COLO668 (cell line): ENCODE measurements at regions not wholly inside any gene's neighbourhood (a gene's known extent, or its start where the extent isn't known, plus 50 kb on each side); places are given as distances from the start of the nearest gene placed in this dataset.
A peak's percentile ranks its signal among the peaks of the same experiment; 100 is the strongest.

Source experiments
- DNase-seq: peaks from one replicate; lab custom pipeline; 2025; ENCODE audit not compliant: unreplicated experiment; lab: John Stamatoyannopoulos, UW

GRCh38 chr5:67434466-67434865, 237.9 kb upstream of the CD180 start:
- no peak for DNase-seq

- no peak for DNase-seq
Measured at GRCh38 chr5:67432606-67433005, 236.0 kb upstream of the CD180 start.

- DNase-seq: no peak
Measured at GRCh38 chr5:67431191-67431590, 234.6 kb upstream of the CD180 start.

- no peak for DNase-seq
Measured at GRCh38 chr5:67427850-67428298, 231.3 kb upstream of the CD180 start.

GRCh38 chr5:67426961-67427849, 230.6 kb upstream of the CD180 start:
- peak; percentile 2 for DNase-seq

GRCh38 chr5:67425514-67425913, 228.9 kb upstream of the CD180 start:
- DNase-seq: no peak

- DNase-seq: no peak
Measured at GRCh38 chr5:67417839-67418238, 221.2 kb upstream of the CD180 start.

GRCh38 chr5:67416986-67417385, 220.4 kb upstream of the CD180 start:
- no peak for DNase-seq

- no peak for DNase-seq
Measured at GRCh38 chr5:67416133-67416937, 219.7 kb upstream of the CD180 start.

- DNase-seq: no peak
Measured at GRCh38 chr5:67414712-67415111, 218.1 kb upstream of the CD180 start.

- DNase-seq: no peak
Measured at GRCh38 chr5:67413721-67414120, 217.1 kb upstream of the CD180 start.

GRCh38 chr5:67409126-67409777, 212.7 kb upstream of the CD180 start:
- DNase-seq: no peak

GRCh38 chr5:67407979-67408378, 211.4 kb upstream of the CD180 start:
- no peak for DNase-seq

GRCh38 chr5:67405755-67406154, 209.2 kb upstream of the CD180 start:
- no peak for DNase-seq

- DNase-seq: no peak
Measured at GRCh38 chr5:67405101-67405364, 208.4 kb upstream of the CD180 start.

GRCh38 chr5:67404256-67405100, 207.9 kb upstream of the CD180 start:
- no peak for DNase-seq

GRCh38 chr5:67402526-67402925, 205.9 kb upstream of the CD180 start:
- no peak for DNase-seq

- no peak for DNase-seq
Measured at GRCh38 chr5:67401172-67401571, 204.6 kb upstream of the CD180 start.

- DNase-seq: no peak
Measured at GRCh38 chr5:67400752-67401151, 204.2 kb upstream of the CD180 start.

- no peak for DNase-seq
Measured at GRCh38 chr5:67395790-67396418, 199.3 kb upstream of the CD180 start.
